Thymus (tissue), 11 donors: ENCODE measurements at regions not wholly inside any gene's neighbourhood (a gene's known extent, or its start where the extent isn't known, plus 50 kb on each side); places are given as distances from the start of the nearest gene placed in this dataset.
"Not testable (repeated sequence)": the region's sequence is repeated elsewhere in the genome, so short reads cannot be mapped to it uniquely, and the experiment has no call there.

ENCODE experiments used
- DNase-seq, 9 donors: peaks; one replicate each; pipeline ENCODE4 v3.0.0-alpha.2; 2013; ENCODE audit warnings: low spot score in 9 of 9, low read depth in 6 of 9, missing footprints in 1 of 9
- H3K27ac ChIP-seq, 2 donors: one replicate each; pipeline ENCODE4 v1.5.1; 2013; ENCODE audit warnings: control low read depth in 1 of 2, low read depth in 1 of 2, low read length in 1 of 2, mild to moderate bottlenecking in 1 of 2, moderate library complexity in 1 of 2
- H3K27me3 ChIP-seq, 2 donors: one replicate each; pipeline ENCODE4 v1.5.1; 2013; ENCODE audit warnings: low read length in 1 of 2; ENCODE audit not compliant: control insufficient read depth in 2 of 2, insufficient read depth in 1 of 2
- H3K36me3 ChIP-seq, 2 donors: one replicate each; pipeline ENCODE4 v1.5.1; 2013; ENCODE audit warnings: low read length in 1 of 2, mild to moderate bottlenecking in 1 of 2, moderate library complexity in 1 of 2; ENCODE audit not compliant: control insufficient read depth in 2 of 2, insufficient read depth in 2 of 2
- H3K4me1 ChIP-seq, 2 donors: one replicate each; pipeline ENCODE4 v1.5.1; 2013; ENCODE audit warnings: low read length in 2 of 2; ENCODE audit not compliant: control insufficient read depth in 2 of 2, insufficient read depth in 2 of 2
- H3K4me3 ChIP-seq, 2 donors: one replicate each; pipeline ENCODE4 v1.5.1; 2013; ENCODE audit warnings: low read length in 2 of 2, control low read depth in 1 of 2, mild to moderate bottlenecking in 1 of 2
- H3K9me3 ChIP-seq, 2 donors: one replicate each; pipeline ENCODE4 v1.5.1; 2013; ENCODE audit warnings: low read length in 1 of 2, mild to moderate bottlenecking in 1 of 2; ENCODE audit not compliant: control insufficient read depth in 2 of 2, insufficient read depth in 1 of 2
- WGBS: extraction: QIAGEN DNeasy Blood & Tissue Kit; methylation state at CpG from one replicate; pipeline ENCODE4 v1.1.7; 2013; 5-methylcytosine and 5-hydroxymethylcytosine counted together
- donor health status: healthy.

- WGBS = 97% methylated on average over 5 of the region's 5 CpGs
Measured at GRCh38 chr2:65577654-65578053, 145.3 kb upstream of the SPRED2 start.

GRCh38 chr2:65576861-65577601 is 144.6 kb upstream of the SPRED2 start:
- H3K4me1 ChIP-seq = no peaks in the 10 kb centered on the region
- no peak for DNase-seq
- no peaks in the 10 kb centered on the region for H3K36me3 ChIP-seq
- no peak overlapping the region for H3K27ac ChIP-seq
- 92% methylated on average over 12 of the region's 12 CpGs for WGBS
- no peaks in the 10 kb centered on the region for H3K9me3 ChIP-seq
- no peak overlapping the region for H3K4me3 ChIP-seq
- H3K27me3 ChIP-seq = no peaks in the 10 kb centered on the region

More at GRCh38 chr2:65577654-65578053, 145.3 kb upstream of the SPRED2 start:
- Histone ChIP-seq H3K36me3 (no peaks in the 10 kb centered on the region), H3K4me3 (no peak overlapping the region), H3K9me3 (no peaks in the 10 kb centered on the region), H3K27ac (no peak overlapping the region), H3K4me1 (no peaks in the 10 kb centered on the region), H3K27me3 (no peaks in the 10 kb centered on the region)
- DNase-seq = no peak

DNA sequence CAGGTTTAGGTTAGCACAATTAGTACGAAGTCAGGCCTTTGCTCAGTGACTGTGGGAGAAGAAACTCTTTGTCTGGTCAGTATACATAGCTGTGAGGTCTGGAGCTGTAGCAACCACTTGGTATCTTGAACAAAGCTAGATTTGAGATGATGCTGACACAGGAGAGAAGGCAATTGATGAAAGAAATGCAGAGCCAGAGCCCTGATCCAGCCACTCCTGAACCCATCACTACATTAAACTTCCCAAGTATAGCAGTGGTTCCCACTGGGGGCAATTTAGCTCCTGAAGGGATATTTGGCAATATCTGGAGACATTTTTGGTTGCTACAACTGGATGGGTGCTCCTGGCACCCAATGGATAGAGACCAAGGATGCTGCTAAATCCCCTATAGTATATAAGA is 143.9 kb upstream of the SPRED2 start:
- Histone ChIP-seq H3K27me3 (no peaks in the 10 kb centered on the region), H3K4me3 (no peak overlapping the region), H3K9me3 (no peaks in the 10 kb centered on the region), H3K27ac (no peak overlapping the region), H3K36me3 (no peaks in the 10 kb centered on the region), H3K4me1 (no peaks in the 10 kb centered on the region)
- WGBS = 97% methylated on average over 1 of the region's 1 CpG
- DNase-seq = no peak

- Histone ChIP-seq H3K27me3 (no peaks in the 10 kb centered on the region), H3K4me1 (no peaks in the 10 kb centered on the region), H3K27ac (no peak overlapping the region), H3K36me3 (no peaks in the 10 kb centered on the region), H3K4me3 (no peak overlapping the region), H3K9me3 (no peaks in the 10 kb centered on the region)
- no peak for DNase-seq
- 48% methylated on average over 4 of the region's 4 CpGs for WGBS
Measured at GRCh38 chr2:65574993-65575392, 142.6 kb upstream of the SPRED2 start.

DNA sequence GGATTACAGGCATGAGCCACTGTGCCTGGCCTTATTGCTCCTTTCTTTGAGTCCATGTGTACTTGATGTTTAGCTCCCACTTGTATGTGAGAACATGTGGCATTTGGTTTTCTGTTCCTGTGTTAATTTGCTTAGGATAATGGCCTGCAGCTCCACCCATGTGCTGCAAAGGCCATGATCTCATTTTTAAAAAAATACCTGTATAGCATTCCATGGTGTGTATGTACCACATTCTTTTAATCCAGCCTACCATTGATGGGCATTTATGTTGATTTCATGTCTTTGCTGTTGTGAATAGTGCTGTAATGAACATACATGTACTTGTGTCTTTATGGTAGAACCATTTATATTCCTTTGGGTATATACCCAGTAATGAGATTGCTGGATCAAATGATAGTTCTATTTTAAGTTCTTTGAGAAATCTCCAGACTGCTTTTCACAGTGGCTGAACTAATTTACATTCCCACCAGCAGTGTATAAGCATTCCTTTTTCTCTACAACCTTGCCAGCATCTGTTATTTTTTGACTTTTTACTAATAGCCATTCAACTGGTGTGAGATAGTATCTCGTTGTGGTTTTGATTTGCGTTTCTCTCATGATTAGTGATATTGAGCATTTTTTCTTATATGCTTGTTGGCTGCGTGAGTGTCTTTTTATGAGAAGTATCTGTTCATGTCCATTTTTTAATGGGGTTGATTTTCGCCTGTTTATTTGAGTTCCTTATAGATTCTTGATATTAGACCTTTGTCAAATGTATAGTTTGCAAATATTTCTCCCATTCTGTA is 136.4 kb upstream of the SPRED2 start:
- H3K27ac ChIP-seq, H3K27me3 ChIP-seq, H3K4me3 ChIP-seq, H3K36me3 ChIP-seq, H3K4me1 ChIP-seq, H3K9me3 ChIP-seq, DNase-seq: not testable (repeated sequence)
- whole genome bisulfite sequencing = 83% methylated on average over 4 of the region's 4 CpGs

DNA sequence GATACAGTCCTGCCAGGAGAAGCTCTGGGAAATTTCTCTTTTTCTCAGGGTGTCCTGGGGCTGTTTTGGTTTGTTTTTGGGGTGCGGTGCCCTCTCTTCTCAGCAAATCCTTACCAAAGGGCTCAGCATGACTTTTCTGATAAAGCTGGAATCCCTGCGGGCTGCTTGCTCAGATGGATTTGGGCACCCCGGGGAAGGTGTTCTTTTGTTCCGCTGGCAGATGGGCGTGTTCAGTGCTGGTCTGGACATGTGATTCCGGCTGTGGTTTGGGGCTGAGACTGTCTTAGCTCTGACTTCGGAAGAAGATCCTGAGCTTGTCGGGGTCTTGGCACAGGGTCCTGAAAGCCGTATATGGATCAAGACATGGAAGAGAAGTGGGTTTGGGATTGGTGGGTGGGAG is 134.2 kb upstream of the SPRED2 start:
- no peaks in the 10 kb centered on the region for H3K36me3 ChIP-seq
- no peak overlapping the region for H3K4me3 ChIP-seq
- 71% methylated on average over 9 of the region's 9 CpGs for WGBS
- H3K27me3 ChIP-seq = no peaks in the 10 kb centered on the region
- no peaks in the 10 kb centered on the region for H3K9me3 ChIP-seq
- no peak overlapping the region for H3K27ac ChIP-seq
- DNase-seq = peak in 2 of 9 donors; percentile 20 to 43
- peaks cover 0 to 7% of the 10 kb centered on the region in 2 donors for H3K4me1 ChIP-seq

GRCh38 chr2:65565681-65566080 is 133.3 kb upstream of the SPRED2 start:
- no peak for DNase-seq
- Histone ChIP-seq H3K4me3 (no peak overlapping the region), H3K36me3 (no peaks in the 10 kb centered on the region), H3K27me3 (no peaks in the 10 kb centered on the region), H3K9me3 (no peaks in the 10 kb centered on the region), H3K27ac (no peak overlapping the region), H3K4me1 (peaks cover 0 to 7% of the 10 kb centered on the region in 2 donors)
- 96% methylated on average over 8 of the region's 8 CpGs for WGBS

DNA sequence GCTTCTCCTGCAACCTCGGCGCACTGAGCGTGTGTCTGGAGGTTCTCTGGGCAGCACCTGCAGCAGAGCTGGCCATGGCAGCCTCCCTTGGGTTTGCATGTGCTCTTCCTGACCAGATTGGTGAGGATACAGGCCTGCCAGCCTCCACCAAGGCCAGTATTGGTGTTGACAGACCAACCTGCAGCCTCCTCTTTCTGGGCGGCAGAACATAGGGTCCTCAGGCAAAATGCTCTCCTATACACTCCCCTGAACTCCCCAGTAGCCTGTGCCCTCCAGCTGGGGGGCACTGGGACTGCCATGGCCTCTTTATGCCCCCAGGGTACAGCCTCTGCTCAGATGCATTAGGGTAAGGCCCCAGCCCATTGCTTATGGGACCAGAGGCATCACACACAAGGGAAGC is 131.9 kb upstream of the SPRED2 start:
- 98% methylated on average over 4 of the region's 4 CpGs for WGBS
- Histone ChIP-seq H3K9me3 (no peaks in the 10 kb centered on the region), H3K27ac (no peak overlapping the region), H3K27me3 (no peaks in the 10 kb centered on the region), H3K4me1 (peaks cover 0 to 7% of the 10 kb centered on the region in 2 donors), H3K4me3 (no peak overlapping the region), H3K36me3 (no peaks in the 10 kb centered on the region)
- DNase-seq = no peak

- Histone ChIP-seq H3K27me3 (no peaks in the 10 kb centered on the region), H3K4me3 (no peak overlapping the region), H3K36me3 (no peaks in the 10 kb centered on the region), H3K9me3 (no peaks in the 10 kb centered on the region), H3K4me1 (peaks cover 0 to 7% of the 10 kb centered on the region in 2 donors), H3K27ac (no peak overlapping the region)
- 96% methylated on average over 3 of the region's 3 CpGs for WGBS
- DNase-seq = no peak
Measured at GRCh38 chr2:65562890-65563289, 130.5 kb upstream of the SPRED2 start.
